ENCODE measurements at regions not wholly inside any gene's neighbourhood (a gene's known extent, or its start where the extent isn't known, plus 50 kb on each side); places are given as distances from the start of the nearest gene placed in this dataset.
A peak's percentile ranks its signal among the peaks of the same experiment; 100 is the strongest.
"Not testable (repeated sequence)": the region's sequence is repeated elsewhere in the genome, so short reads cannot be mapped to it uniquely, and the experiment has no call there.

GRCh38 chr7:68734431-68734830, 863.8 kb upstream of the AUTS2 start:
- Mint-ChIP-seq H3K4me3 (no peak overlapping the region), H3K27ac (no peak overlapping the region), H3K9me3 (peaks cover 0 to 11% (median 8%) of the 10 kb centered on the region in 3 donors), H3K36me3 (no peaks in the 10 kb centered on the region), H3K4me1 (peaks cover 0 to 1% (median 0%) of the 10 kb centered on the region in 3 donors), H3K27me3 (no peaks in the 10 kb centered on the region)

- Mint-ChIP-seq H3K4me3 (no peak overlapping the region), H3K36me3 (no peaks in the 10 kb centered on the region), H3K9me3 (peaks cover 4 to 11% (median 6%) of the 10 kb centered on the region in 3 donors), H3K27me3 (no peaks in the 10 kb centered on the region), H3K27ac (no peak overlapping the region), H3K4me1 (no peaks in the 10 kb centered on the region)
These were observed 859.0 kb upstream of the AUTS2 start for GRCh38 chr7:68739306-68739705.

GRCh38 chr7:68744036-68744435, 854.2 kb upstream of the AUTS2 start:
- Mint-ChIP-seq H3K4me1 (no peaks in the 10 kb centered on the region), H3K27ac (no peak overlapping the region), H3K27me3 (no peaks in the 10 kb centered on the region), H3K4me3 (no peak overlapping the region), H3K36me3 (no peaks in the 10 kb centered on the region), H3K9me3 (peaks cover 0 to 4% (median 0%) of the 10 kb centered on the region in 3 donors)

- Mint-ChIP-seq H3K36me3 (no peaks in the 10 kb centered on the region), H3K4me1 (no peaks in the 10 kb centered on the region), H3K4me3 (no peak overlapping the region), H3K27ac (no peak overlapping the region), H3K27me3 (no peaks in the 10 kb centered on the region), H3K9me3 (peaks cover 0 to 2% (median 2%) of the 10 kb centered on the region in 3 donors)
These were observed 849.1 kb upstream of the AUTS2 start for GRCh38 chr7:68748934-68749900.

- Mint-ChIP-seq H3K27me3 (no peaks in the 10 kb centered on the region), H3K27ac (no peak overlapping the region), H3K36me3 (no peaks in the 10 kb centered on the region), H3K4me1 (no peaks in the 10 kb centered on the region), H3K4me3 (no peak overlapping the region), H3K9me3 (peaks cover 0 to 2% (median 2%) of the 10 kb centered on the region in 3 donors)
These were observed 845.6 kb upstream of the AUTS2 start for GRCh38 chr7:68752485-68753178.

- Mint-ChIP-seq H3K4me3 (no peak overlapping the region), H3K4me1 (no peaks in the 10 kb centered on the region), H3K36me3 (no peaks in the 10 kb centered on the region), H3K27me3 (no peaks in the 10 kb centered on the region), H3K27ac (no peak overlapping the region), H3K9me3 (peaks cover 2 to 3% (median 2%) of the 10 kb centered on the region in 3 donors)
These were observed 843.9 kb upstream of the AUTS2 start for GRCh38 chr7:68754414-68754813.

- no peak overlapping the region for H3K27ac Mint-ChIP-seq
- no peaks in the 10 kb centered on the region for H3K36me3 Mint-ChIP-seq
- no peak overlapping the region for H3K4me3 Mint-ChIP-seq
- no peaks in the 10 kb centered on the region for H3K4me1 Mint-ChIP-seq
- H3K9me3 Mint-ChIP-seq, result peaks cover 2 to 4% (median 3%) of the 10 kb centered on the region in 3 donors
- no peaks in the 10 kb centered on the region for H3K27me3 Mint-ChIP-seq
These were observed 841.2 kb upstream of the AUTS2 start for GRCh38 chr7:68756986-68757495.

GRCh38 chr7:68760556-68760955, 837.7 kb upstream of the AUTS2 start:
- Mint-ChIP-seq H3K9me3 (peaks cover 4 to 8% (median 7%) of the 10 kb centered on the region in 3 donors), H3K27me3 (no peaks in the 10 kb centered on the region), H3K4me3 (no peak overlapping the region), H3K27ac (no peak overlapping the region), H3K4me1 (no peaks in the 10 kb centered on the region), H3K36me3 (no peaks in the 10 kb centered on the region)

- H3K4me3 Mint-ChIP-seq, result no peak overlapping the region
- no peak overlapping the region for H3K27ac Mint-ChIP-seq
- H3K27me3 Mint-ChIP-seq, result no peaks in the 10 kb centered on the region
- peaks cover 7 to 10% (median 9%) of the 10 kb centered on the region in 3 donors for H3K9me3 Mint-ChIP-seq
- no peaks in the 10 kb centered on the region for H3K36me3 Mint-ChIP-seq
- no peaks in the 10 kb centered on the region for H3K4me1 Mint-ChIP-seq
These were observed 830.8 kb upstream of the AUTS2 start for GRCh38 chr7:68767462-68767861.

- H3K9me3 Mint-ChIP-seq, result peaks cover 2 to 7% (median 6%) of the 10 kb centered on the region in 3 donors
- H3K4me1 Mint-ChIP-seq, result no peaks in the 10 kb centered on the region
- no peaks in the 10 kb centered on the region for H3K36me3 Mint-ChIP-seq
- H3K27ac Mint-ChIP-seq, result no peak overlapping the region
- no peak overlapping the region for H3K4me3 Mint-ChIP-seq
- no peaks in the 10 kb centered on the region for H3K27me3 Mint-ChIP-seq
These were observed 827.6 kb upstream of the AUTS2 start for GRCh38 chr7:68770649-68771048.

GRCh38 chr7:68776326-68776725, 821.9 kb upstream of the AUTS2 start:
- no peak overlapping the region for H3K27ac Mint-ChIP-seq
- H3K4me3 Mint-ChIP-seq, result peak overlapping the region in 1 of 4 donors; percentile 41
- peaks cover 0 to 13% (median 7%) of the 10 kb centered on the region in 3 donors for H3K9me3 Mint-ChIP-seq
- H3K27me3 Mint-ChIP-seq, result no peaks in the 10 kb centered on the region
- H3K4me1 Mint-ChIP-seq, result no peaks in the 10 kb centered on the region
- peaks cover 5% of the 10 kb centered on the region for H3K36me3 Mint-ChIP-seq

GRCh38 chr7:68783684-68784083, 814.6 kb upstream of the AUTS2 start:
- H3K4me1 Mint-ChIP-seq, result no peaks in the 10 kb centered on the region
- H3K36me3 Mint-ChIP-seq, result peaks cover 4% of the 10 kb centered on the region
- peaks cover 0 to 9% (median 3%) of the 10 kb centered on the region in 3 donors for H3K9me3 Mint-ChIP-seq
- no peak overlapping the region for H3K4me3 Mint-ChIP-seq
- no peaks in the 10 kb centered on the region for H3K27me3 Mint-ChIP-seq
- H3K27ac Mint-ChIP-seq, result no peak overlapping the region

- Mint-ChIP-seq H3K27ac (peak overlapping the region in 1 of 3 donors; percentile 59), H3K36me3 (peaks cover 1% of the 10 kb centered on the region), H3K9me3 (no peaks in the 10 kb centered on the region), H3K4me1 (no peaks in the 10 kb centered on the region), H3K4me3 (peak overlapping the region in 1 of 4 donors; percentile 45), H3K27me3 (no peaks in the 10 kb centered on the region)
These were observed 813.2 kb upstream of the AUTS2 start for GRCh38 chr7:68785036-68785435.

GRCh38 chr7:68787566-68787965, 810.7 kb upstream of the AUTS2 start:
- Mint-ChIP-seq H3K27me3 (no peaks in the 10 kb centered on the region), H3K9me3 (peaks cover 0 to 3% (median 2%) of the 10 kb centered on the region in 3 donors), H3K4me1 (no peaks in the 10 kb centered on the region), H3K36me3 (peaks cover 7% of the 10 kb centered on the region), H3K27ac (no peak overlapping the region), H3K4me3 (no peak overlapping the region)

- H3K27ac Mint-ChIP-seq, H3K36me3 Mint-ChIP-seq: not testable (repeated sequence)
These were observed 809.7 kb upstream of the AUTS2 start for GRCh38 chr7:68788529-68788928.

More at GRCh38 chr7:68788529-68788928, 809.7 kb upstream of the AUTS2 start:
- not testable (repeated sequence) for H3K4me1 Mint-ChIP-seq, H3K27me3 Mint-ChIP-seq, H3K4me3 Mint-ChIP-seq, H3K9me3 Mint-ChIP-seq

Measured in IgD-negative memory B cell (primary cell).